ENCODE measurements at regions not wholly inside any gene's neighbourhood (a gene's known extent, or its start where the extent isn't known, plus 50 kb on each side); places are given as distances from the start of the nearest gene placed in this dataset.

GRCh38 chr7:126222782-126223181, 1030.0 kb downstream of the GRM8 start:
- TF ChIP-seq CTCF (IDR thresholded peaks at IDR 0.05; ENCODE audit: low read depth, low read length, poor library complexity, severe bottlenecking) (no peak), EZH2phosphoT487 (IDR thresholded peaks at IDR 0.05; ENCODE audit: borderline replicate concordance, low read length) (no peak)

Measured in DOHH2 (cell line).